Retinal pigment epithelial cell (primary cell): ENCODE measurements at regions not wholly inside any gene's neighbourhood (a gene's known extent, or its start where the extent isn't known, plus 50 kb on each side); places are given as distances from the start of the nearest gene placed in this dataset.

Experiments
- DNase-seq: peaks from one replicate; pipeline ENCODE4 v3.0.0-alpha.2; 2010; ENCODE audit warnings: low read depth
- H3K4me3 ChIP-seq: 2 replicates; pipeline ENCODE4 v1.5.1; 2011; ENCODE audit warnings: mild to moderate bottlenecking, low read length, control low read depth, moderate library complexity
- CTCF ChIP-seq: conservative IDR thresholded peaks from 2 replicates; pipeline ENCODE4 v1.5.1; 2011; ENCODE audit warnings: low read depth, low read length, control low read depth, inconsistent platforms

DNA sequence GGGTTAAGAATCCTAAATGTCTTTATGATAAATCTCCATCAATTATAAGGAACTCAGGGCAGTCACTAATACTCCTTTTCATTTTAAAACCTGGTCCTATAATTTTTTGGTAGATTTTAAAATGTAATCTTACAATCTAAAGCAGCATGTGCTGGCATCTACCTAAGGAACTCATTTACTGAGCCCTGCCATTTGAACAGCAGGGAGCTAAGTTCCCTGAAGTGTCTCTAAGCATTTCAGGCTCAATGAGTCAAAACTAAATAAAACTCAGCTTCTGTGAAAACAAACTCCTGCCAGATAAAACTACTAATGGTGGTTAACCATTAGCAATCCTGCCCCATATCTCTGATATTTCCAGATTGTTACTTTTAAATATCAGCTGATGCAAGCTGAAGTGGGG, 1371.8 kb upstream of the PRMT6 start:
- TF ChIP-seq CTCF, result no peak
- no peak overlapping the region for H3K4me3 ChIP-seq
- DNase-seq, result no peak

- no peak for DNase-seq
- no peak for TF ChIP-seq CTCF
- H3K4me3 ChIP-seq, result no peak overlapping the region
Observed at GRCh38 chr1:105686026-105686425, 1370.4 kb upstream of the PRMT6 start.

DNA sequence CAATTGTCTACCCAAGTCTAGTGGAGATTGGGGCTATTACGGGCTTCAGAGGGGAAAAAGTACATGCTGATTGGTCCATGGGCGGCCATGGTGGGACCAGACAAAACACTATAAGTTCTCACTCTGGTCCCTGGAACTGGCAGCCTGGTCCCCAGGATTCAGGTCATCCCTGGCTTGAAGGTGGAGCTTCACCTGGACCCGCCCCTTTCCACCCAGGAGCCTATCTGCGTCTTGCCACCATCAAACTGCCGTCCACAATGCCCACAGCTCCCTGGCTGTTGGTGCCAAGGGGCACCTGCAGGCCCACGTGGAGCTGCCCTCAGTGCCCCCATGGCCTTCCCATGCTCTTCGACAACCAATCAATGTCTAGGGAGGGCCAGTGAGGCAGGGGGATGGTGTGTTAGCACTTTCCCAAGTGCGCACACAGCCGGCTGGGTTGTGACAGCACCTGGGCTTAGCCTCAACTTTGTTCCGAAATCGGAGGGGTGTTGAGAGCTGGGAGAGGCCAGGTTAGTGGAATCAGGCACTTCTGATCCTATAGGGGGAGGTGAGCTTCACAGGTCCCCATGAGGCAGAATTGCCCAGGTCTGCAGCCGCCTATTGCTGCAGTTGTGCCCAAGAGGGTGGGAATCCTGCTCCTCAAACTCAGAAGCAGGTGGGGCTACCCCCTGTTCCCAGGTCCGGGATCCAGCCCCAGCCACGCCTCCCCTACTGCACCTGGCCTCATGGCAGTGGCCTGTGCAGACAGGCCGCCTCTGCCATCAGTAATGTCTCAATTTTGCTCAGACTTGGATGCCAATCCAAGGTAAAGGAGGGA, 1369.4 kb upstream of the PRMT6 start:
- no peak for DNase-seq
- TF ChIP-seq CTCF, result no peak
- no peak overlapping the region for H3K4me3 ChIP-seq

DNA sequence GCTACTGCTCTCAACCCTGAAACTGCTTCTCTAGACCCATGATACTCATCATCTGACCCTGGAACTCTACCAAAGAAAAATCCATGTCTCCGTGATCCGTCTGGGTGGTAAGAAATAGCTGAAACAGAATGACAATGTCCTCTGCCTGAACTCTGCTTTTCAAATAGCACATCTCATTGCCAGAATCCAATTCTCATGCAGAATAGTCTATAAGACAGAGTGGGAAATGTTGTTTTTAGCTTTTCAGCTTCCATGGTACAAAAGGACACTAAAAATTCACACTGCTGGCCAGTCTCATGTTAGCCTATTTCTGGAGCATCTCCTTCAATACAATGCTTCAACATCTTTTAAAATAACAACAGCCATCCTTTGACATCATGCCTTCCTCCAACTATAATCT, 1355.8 kb upstream of the PRMT6 start:
- no peak for TF ChIP-seq CTCF
- no peak overlapping the region for H3K4me3 ChIP-seq
- no peak for DNase-seq

GRCh38 chr1:105724286-105724685, 1332.2 kb upstream of the PRMT6 start:
- no peak for TF ChIP-seq CTCF
- DNase-seq, result no peak
- no peak overlapping the region for H3K4me3 ChIP-seq

DNA sequence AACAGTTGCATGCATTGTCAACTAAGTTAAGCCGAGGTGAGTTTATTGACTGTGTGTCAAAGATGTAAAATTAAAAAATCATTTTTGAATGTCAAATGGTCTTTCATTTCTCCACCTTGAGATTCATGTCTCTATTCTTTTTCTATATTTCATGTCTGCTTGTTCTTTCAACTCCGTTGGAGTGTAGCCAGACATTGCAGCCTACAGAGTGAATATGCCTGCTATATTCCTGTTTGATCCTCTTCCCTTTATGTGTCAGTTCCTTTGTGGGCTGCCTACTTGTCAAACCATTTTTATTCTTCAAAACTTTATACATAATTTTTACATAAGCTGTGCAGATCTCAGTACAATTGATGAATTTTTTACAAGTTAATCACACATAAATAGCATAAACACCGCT, 1325.8 kb upstream of the PRMT6 start:
- TF ChIP-seq CTCF, result no peak
- H3K4me3 ChIP-seq, result no peak overlapping the region
- DNase-seq, result no peak

DNA sequence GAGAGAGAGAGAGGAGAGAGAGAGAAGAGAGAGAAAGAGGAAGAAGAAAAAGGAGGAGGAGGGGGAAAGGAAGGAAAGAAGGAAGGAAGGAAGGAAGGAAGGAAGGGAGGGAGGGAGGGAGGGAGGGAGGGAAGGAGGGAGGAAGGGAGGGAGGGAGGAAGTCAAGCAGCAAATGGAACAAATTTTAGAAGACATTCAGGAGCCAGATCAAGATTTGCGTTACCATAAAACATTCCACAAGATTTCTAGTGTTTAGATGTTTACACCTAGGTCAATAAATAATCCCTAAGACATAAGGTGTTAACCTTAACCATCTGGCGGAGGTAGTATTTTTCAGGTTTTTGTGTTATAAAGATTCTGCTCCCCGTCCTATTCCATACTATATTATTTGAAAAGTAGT, 1320.1 kb upstream of the PRMT6 start:
- no peak for TF ChIP-seq CTCF
- DNase-seq, result no peak
- H3K4me3 ChIP-seq, result no peak overlapping the region
